Gastroesophageal sphincter (tissue), 3 donors: ENCODE measurements at regions not wholly inside any gene's neighbourhood (a gene's known extent, or its start where the extent isn't known, plus 50 kb on each side); places are given as distances from the start of the nearest gene placed in this dataset.

Experiments used
- CTCF ChIP-seq, 4 experiments: fragments of 200-600 bp in 2 of 4; fragments of 450-650 bp in 2 of 4; sonication (generic) in 1 of 4; IDR thresholded peaks; one replicate each; pipeline ENCODE4 v1.5.1; 2017 to 2019; ENCODE audit warnings: antibody characterized with exemption in 4 of 4, mild to moderate bottlenecking in 2 of 4, moderate library complexity in 2 of 4
- POLR2A ChIP-seq, 2 donors: fragments of 450-650 bp; IDR thresholded peaks; one replicate each; pipeline ENCODE4 v1.6.1; 2017; ENCODE audit warnings: antibody characterized with exemption in 2 of 2, mild to moderate bottlenecking in 2 of 2, moderate library complexity in 1 of 2

- no peak for TF ChIP-seq POLR2A (IDR thresholded peaks at IDR 0.05)
- no peak for TF ChIP-seq CTCF (IDR thresholded peaks at IDR 0.05)
Observed at GRCh38 chr11:28708075-28708474, 599.9 kb downstream of the METTL15 start.
